ENCODE measurements at regions not wholly inside any gene's neighbourhood (a gene's known extent, or its start where the extent isn't known, plus 50 kb on each side); places are given as distances from the start of the nearest gene placed in this dataset.
A peak's percentile ranks its signal among the peaks of the same experiment; 100 is the strongest.
"Not testable (repeated sequence)": the region's sequence is repeated elsewhere in the genome, so short reads cannot be mapped to it uniquely, and the experiment has no call there.

DNA sequence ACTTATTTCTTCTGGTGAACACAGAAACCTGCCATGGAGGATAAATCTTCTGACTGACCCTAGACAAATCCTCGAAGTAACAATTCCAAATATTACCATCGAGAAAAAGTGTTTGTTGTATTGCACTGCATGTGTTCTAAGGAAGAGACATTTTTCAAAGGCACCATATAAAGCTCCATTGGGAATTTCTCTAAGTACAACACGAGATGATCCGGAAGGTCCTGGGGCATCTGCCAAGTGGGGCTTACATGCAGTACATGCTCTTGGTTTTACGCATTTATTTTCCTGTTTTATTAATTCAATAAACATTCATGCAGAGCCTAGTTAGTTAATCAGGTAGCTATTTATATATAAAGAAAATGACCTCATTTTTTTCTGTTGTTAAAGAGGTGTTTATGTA lies 692.0 kb upstream of the IGFBP3 start:
- Histone ChIP-seq H3K4me1 (ENCODE audit: control insufficient read depth, insufficient read depth, low read length) (peaks cover 21% of the 10 kb centered on the region), H3K27me3 (replicated peaks; ENCODE audit: control insufficient read depth, insufficient read depth, low read length) (no peaks in the 10 kb centered on the region), H3K4me3 (ENCODE audit: low read length) (no peak overlapping the region), H3K36me3 (ENCODE audit: control insufficient read depth, insufficient read depth, low read length, severe bottlenecking) (no peaks in the 10 kb centered on the region), H3K9me3 (ENCODE audit: control insufficient read depth, low read length) (no peaks in the 10 kb centered on the region), H3K9ac (ENCODE audit: low read length) (no peak overlapping the region)
- no peak for DNase-seq (ENCODE audit: low read depth)

- H3K36me3 ChIP-seq (ENCODE audit: control insufficient read depth, insufficient read depth, low read length, severe bottlenecking): no peaks in the 10 kb centered on the region
- no peak overlapping the region for H3K4me3 ChIP-seq (ENCODE audit: low read length)
- DNase-seq (ENCODE audit: low read depth): no peak
- H3K4me1 ChIP-seq (ENCODE audit: control insufficient read depth, insufficient read depth, low read length): peaks cover 21% of the 10 kb centered on the region
- peaks cover 2% of the 10 kb centered on the region for H3K27me3 ChIP-seq (replicated peaks; ENCODE audit: control insufficient read depth, insufficient read depth, low read length)
- no peaks in the 10 kb centered on the region for H3K9me3 ChIP-seq (ENCODE audit: control insufficient read depth, low read length)
- H3K9ac ChIP-seq (ENCODE audit: low read length): no peak overlapping the region
These were observed 690.4 kb upstream of the IGFBP3 start for GRCh38 chr7:46611508-46611907.

DNA sequence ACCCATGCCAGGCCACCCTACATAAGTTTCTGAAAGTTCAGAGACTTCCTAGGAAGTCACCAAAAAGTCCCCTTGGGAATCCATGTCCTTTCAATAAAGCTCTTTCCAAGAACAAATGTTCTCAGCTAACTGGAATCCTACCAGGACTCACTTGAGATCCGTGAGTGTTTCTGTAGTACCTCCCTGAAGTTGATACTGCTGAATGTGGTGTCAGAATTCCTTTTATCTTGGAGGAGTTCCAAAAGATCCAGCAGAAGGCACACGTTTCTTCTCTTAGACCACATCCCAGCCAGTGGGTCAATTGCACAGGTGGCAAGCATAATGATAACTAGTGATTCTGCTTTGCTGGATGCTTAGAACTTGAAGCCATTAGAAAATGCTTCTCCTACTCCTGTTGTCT lies 689.7 kb upstream of the IGFBP3 start:
- Histone ChIP-seq H3K9ac (ENCODE audit: low read length) (no peak overlapping the region), H3K27me3 (replicated peaks; ENCODE audit: control insufficient read depth, insufficient read depth, low read length) (peaks cover 9% of the 10 kb centered on the region), H3K4me1 (ENCODE audit: control insufficient read depth, insufficient read depth, low read length) (peaks cover 21% of the 10 kb centered on the region), H3K36me3 (ENCODE audit: control insufficient read depth, insufficient read depth, low read length, severe bottlenecking) (no peaks in the 10 kb centered on the region), H3K9me3 (ENCODE audit: control insufficient read depth, low read length) (no peaks in the 10 kb centered on the region), H3K4me3 (ENCODE audit: low read length) (no peak overlapping the region)
- no peak for DNase-seq (ENCODE audit: low read depth)

GRCh38 chr7:46607176-46607575 lies 686.1 kb upstream of the IGFBP3 start:
- no peaks in the 10 kb centered on the region for H3K36me3 ChIP-seq (ENCODE audit: control insufficient read depth, insufficient read depth, low read length, severe bottlenecking)
- DNase-seq (ENCODE audit: low read depth): no peak
- H3K4me1 ChIP-seq (ENCODE audit: control insufficient read depth, insufficient read depth, low read length): peaks cover 35% of the 10 kb centered on the region
- H3K9ac ChIP-seq (ENCODE audit: low read length): no peak overlapping the region
- no peak overlapping the region for H3K4me3 ChIP-seq (ENCODE audit: low read length)
- H3K27me3 ChIP-seq (replicated peaks; ENCODE audit: control insufficient read depth, insufficient read depth, low read length): peaks cover 9% of the 10 kb centered on the region
- no peaks in the 10 kb centered on the region for H3K9me3 ChIP-seq (ENCODE audit: control insufficient read depth, low read length)

DNA sequence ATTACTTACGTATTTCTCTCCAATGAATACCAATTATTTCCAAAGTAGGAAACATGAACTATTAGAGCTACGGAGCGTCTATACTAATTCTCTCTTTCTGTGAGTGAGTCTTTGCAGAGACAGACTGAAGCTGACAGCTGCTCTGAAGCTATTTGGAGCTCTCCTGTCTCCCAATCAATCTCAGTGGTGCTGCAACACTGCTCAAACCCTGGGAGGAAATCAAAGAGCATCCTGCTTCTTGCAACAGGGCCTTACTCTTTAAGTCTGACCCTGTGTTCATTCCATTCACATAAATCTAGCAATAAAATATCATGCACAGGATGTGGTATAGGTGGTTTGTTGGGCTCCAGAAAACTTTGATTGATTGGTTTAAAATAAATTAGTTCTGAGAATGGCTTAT lies 685.7 kb upstream of the IGFBP3 start:
- H3K9ac ChIP-seq (ENCODE audit: low read length): no peak overlapping the region
- no peaks in the 10 kb centered on the region for H3K36me3 ChIP-seq (ENCODE audit: control insufficient read depth, insufficient read depth, low read length, severe bottlenecking)
- no peaks in the 10 kb centered on the region for H3K9me3 ChIP-seq (ENCODE audit: control insufficient read depth, low read length)
- H3K4me3 ChIP-seq (ENCODE audit: low read length): no peak overlapping the region
- H3K4me1 ChIP-seq (ENCODE audit: control insufficient read depth, insufficient read depth, low read length): peaks cover 32% of the 10 kb centered on the region
- H3K27me3 ChIP-seq (replicated peaks; ENCODE audit: control insufficient read depth, insufficient read depth, low read length): peaks cover 9% of the 10 kb centered on the region
- DNase-seq (ENCODE audit: low read depth): no peak

GRCh38 chr7:46604241-46604661 lies 683.2 kb upstream of the IGFBP3 start:
- Histone ChIP-seq H3K27me3 (replicated peaks; ENCODE audit: control insufficient read depth, insufficient read depth, low read length) (peaks cover 9% of the 10 kb centered on the region), H3K36me3 (ENCODE audit: control insufficient read depth, insufficient read depth, low read length, severe bottlenecking) (no peaks in the 10 kb centered on the region), H3K9me3 (ENCODE audit: control insufficient read depth, low read length) (no peaks in the 10 kb centered on the region), H3K4me1 (ENCODE audit: control insufficient read depth, insufficient read depth, low read length) (peaks cover 32% of the 10 kb centered on the region), H3K4me3 (ENCODE audit: low read length) (peak overlapping the region; percentile 38), H3K9ac (ENCODE audit: low read length) (peak overlapping the region; percentile 28)
- DNase-seq (ENCODE audit: low read depth): peak; percentile 29

DNA sequence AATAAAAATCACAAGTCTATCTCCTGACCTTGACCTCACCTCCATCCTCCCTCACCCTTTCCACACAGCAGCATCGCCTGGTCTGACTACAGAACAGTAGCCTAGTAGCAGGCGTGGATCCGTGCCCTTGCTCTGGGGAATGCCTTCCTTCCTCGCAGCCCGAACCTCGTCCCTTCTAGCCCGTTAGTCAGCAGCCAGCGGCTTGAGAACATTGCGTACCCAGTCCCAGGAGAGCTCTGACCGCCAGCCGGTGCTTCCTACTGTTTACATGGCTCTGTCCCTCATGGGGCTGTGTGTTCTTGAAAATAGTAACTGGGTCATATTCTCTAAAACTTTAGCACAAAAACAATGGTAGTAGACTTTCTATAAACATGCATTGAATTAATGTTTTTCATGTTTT lies 682.7 kb upstream of the IGFBP3 start:
- no peak for DNase-seq (ENCODE audit: low read depth)
- Histone ChIP-seq H3K9ac (ENCODE audit: low read length) (peak overlapping the region; percentile 30), H3K27me3 (replicated peaks; ENCODE audit: control insufficient read depth, insufficient read depth, low read length) (peaks cover 9% of the 10 kb centered on the region), H3K4me3 (ENCODE audit: low read length) (peak overlapping the region; percentile 38), H3K36me3 (ENCODE audit: control insufficient read depth, insufficient read depth, low read length, severe bottlenecking) (no peaks in the 10 kb centered on the region), H3K9me3 (ENCODE audit: control insufficient read depth, low read length) (no peaks in the 10 kb centered on the region), H3K4me1 (ENCODE audit: control insufficient read depth, insufficient read depth, low read length) (peaks cover 32% of the 10 kb centered on the region)

DNA sequence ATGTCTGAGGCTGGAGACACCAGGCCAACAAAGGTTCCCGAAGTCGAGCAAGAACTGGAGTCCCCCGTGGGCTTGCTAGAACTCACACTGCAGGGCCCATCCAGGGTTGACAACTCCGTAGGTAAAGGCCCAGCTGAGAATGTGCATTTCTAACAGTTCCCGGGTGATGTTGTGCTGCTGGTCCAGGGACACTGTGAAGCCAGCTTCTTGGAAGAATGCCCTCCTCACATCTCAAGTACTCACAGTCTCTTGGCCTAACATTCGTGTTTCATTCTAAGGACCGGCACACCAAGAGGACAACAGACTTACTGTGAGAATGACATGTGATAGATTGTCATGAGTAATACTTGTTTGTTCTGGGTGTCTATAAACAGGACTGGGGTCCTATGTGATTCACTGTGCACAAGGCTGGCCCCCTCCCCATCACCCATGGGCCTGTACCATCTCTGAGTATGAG lies 682.3 kb upstream of the IGFBP3 start:
- Histone ChIP-seq H3K4me1 (ENCODE audit: control insufficient read depth, insufficient read depth, low read length) (peaks cover 32% of the 10 kb centered on the region), H3K4me3 (ENCODE audit: low read length) (no peak overlapping the region), H3K27me3 (replicated peaks; ENCODE audit: control insufficient read depth, insufficient read depth, low read length) (peaks cover 9% of the 10 kb centered on the region), H3K9ac (ENCODE audit: low read length) (peak overlapping the region; percentile 30), H3K36me3 (ENCODE audit: control insufficient read depth, insufficient read depth, low read length, severe bottlenecking) (no peaks in the 10 kb centered on the region), H3K9me3 (ENCODE audit: control insufficient read depth, low read length) (no peaks in the 10 kb centered on the region)
- no peak for DNase-seq (ENCODE audit: low read depth)

DNA sequence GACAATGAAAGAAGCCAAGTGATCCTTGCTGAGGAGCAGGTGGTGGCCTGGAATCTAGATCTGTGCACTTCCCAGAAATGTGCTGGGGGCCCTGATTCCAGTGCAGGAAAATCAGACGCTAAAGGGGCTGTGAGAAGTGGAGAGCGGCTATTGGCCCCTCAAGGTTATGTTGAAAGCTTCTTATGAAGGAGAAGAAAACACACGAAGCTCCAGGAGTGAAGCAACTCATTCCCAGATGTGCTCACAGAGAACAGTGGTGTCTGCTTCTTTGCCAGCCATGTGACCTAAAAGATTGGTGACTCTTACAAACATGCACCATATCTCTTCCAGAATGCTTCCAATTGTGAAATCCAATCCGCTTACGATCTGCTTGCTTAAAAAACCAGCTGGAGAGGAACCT lies 679.3 kb upstream of the IGFBP3 start:
- DNase-seq (ENCODE audit: low read depth): peak; percentile 46
- peaks cover 3% of the 10 kb centered on the region for H3K9me3 ChIP-seq (ENCODE audit: control insufficient read depth, low read length)
- H3K27me3 ChIP-seq (replicated peaks; ENCODE audit: control insufficient read depth, insufficient read depth, low read length): no peaks in the 10 kb centered on the region
- H3K36me3 ChIP-seq (ENCODE audit: control insufficient read depth, insufficient read depth, low read length, severe bottlenecking): no peaks in the 10 kb centered on the region
- H3K4me3 ChIP-seq (ENCODE audit: low read length): no peak overlapping the region
- H3K9ac ChIP-seq (ENCODE audit: low read length): peak overlapping the region; percentile 43
- peaks cover 32% of the 10 kb centered on the region for H3K4me1 ChIP-seq (ENCODE audit: control insufficient read depth, insufficient read depth, low read length)

DNA sequence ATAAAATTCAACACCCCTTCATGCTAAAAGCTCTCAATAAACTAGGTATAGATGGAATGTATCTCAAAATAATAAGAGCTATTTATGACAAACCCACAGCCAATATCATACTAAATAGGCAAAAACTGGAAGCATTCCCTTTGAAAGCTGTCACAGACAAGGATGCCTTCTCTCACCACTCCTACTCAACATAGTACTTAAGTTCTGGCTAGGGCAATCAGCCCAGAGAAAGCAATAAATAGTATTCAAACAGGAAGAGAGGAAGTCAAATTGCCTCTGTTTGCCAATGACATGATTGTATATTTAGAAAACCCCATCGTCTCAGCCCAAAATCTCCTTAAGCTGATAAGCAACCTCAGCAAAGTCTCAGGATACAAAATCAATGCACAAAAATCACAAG lies 673.8 kb upstream of the IGFBP3 start:
- not testable (repeated sequence) for H3K9me3 ChIP-seq (ENCODE audit: control insufficient read depth, low read length); H3K9ac ChIP-seq (ENCODE audit: low read length); H3K4me1 ChIP-seq (ENCODE audit: control insufficient read depth, insufficient read depth, low read length); DNase-seq (ENCODE audit: low read depth); H3K27me3 ChIP-seq (replicated peaks; ENCODE audit: control insufficient read depth, insufficient read depth, low read length); H3K36me3 ChIP-seq (ENCODE audit: control insufficient read depth, insufficient read depth, low read length, severe bottlenecking); H3K4me3 ChIP-seq (ENCODE audit: low read length)

DNA sequence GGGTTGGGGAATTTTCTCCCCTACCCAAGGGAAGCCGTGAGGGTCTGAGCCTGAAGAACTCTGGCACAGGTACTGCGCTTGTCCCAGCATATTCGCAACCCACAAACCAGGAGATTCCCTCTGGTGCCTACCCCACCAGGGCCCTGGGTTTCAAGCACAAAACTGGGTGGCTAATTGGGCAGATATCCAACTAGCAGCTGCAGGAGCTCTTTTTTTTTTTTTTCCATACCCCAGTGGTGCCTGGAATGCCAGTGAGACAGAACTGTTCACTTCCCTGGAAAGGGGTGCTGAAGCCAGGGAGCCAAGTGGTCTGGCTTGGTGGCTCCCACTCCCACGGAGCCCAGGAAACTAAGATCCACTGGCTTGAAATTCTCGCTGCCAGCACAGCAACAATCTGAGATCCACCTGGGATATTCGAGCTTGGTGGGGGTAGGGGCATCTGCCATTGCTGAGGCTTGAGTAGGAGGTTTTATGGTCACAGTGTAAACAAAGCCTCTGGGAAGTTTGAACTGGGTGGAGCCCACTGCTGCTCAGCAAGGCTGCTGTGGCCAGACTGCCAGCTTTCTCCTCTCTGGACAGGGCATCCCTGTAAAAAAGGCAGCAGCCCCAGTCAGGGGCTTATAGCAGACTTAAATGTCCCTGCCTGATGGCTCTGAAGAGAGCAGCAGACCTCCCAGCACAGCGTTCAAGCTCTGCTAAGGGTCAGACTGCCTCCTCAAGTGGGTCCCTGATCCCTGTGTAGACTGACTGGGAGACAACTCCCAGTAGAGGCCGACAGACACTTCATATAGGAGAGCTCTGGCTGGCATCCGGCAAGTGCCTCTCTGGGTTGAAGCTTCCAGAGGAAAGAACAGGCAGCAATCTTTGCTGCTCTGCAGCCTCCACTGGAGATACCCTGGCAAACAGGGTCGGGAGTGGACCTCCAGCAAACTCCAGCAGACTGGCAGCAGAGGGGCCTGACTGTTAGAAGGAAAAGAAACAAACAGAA lies 670.1 kb upstream of the IGFBP3 start:
- not testable (repeated sequence) for H3K27me3 ChIP-seq (replicated peaks; ENCODE audit: control insufficient read depth, insufficient read depth, low read length); DNase-seq (ENCODE audit: low read depth); H3K9me3 ChIP-seq (ENCODE audit: control insufficient read depth, low read length); H3K4me3 ChIP-seq (ENCODE audit: low read length); H3K36me3 ChIP-seq (ENCODE audit: control insufficient read depth, insufficient read depth, low read length, severe bottlenecking); H3K9ac ChIP-seq (ENCODE audit: low read length); H3K4me1 ChIP-seq (ENCODE audit: control insufficient read depth, insufficient read depth, low read length)
